ENCODE measurements at regions not wholly inside any gene's neighbourhood (a gene's known extent, or its start where the extent isn't known, plus 50 kb on each side); places are given as distances from the start of the nearest gene placed in this dataset.

GRCh38 chr9:135254176-135255032 lies 166.9 kb downstream of the OLFM1 start:
- no peak for DNase-seq (ENCODE audit: low spot score)

GRCh38 chr9:135255033-135255840 lies 167.8 kb downstream of the OLFM1 start:
- DNase-seq (ENCODE audit: low spot score), result no peak

GRCh38 chr9:135255841-135256580 lies 168.5 kb downstream of the OLFM1 start:
- no peak for DNase-seq (ENCODE audit: low spot score)

GRCh38 chr9:135256581-135257354 lies 169.3 kb downstream of the OLFM1 start:
- no peak for DNase-seq (ENCODE audit: low spot score)

- no peak for DNase-seq (ENCODE audit: low spot score)
Measured at GRCh38 chr9:135258461-135258860, 171.0 kb downstream of the OLFM1 start.

GRCh38 chr9:135259273-135259672 lies 171.8 kb downstream of the OLFM1 start:
- DNase-seq (ENCODE audit: low spot score), result no peak

- DNase-seq (ENCODE audit: low spot score), result no peak
Measured at GRCh38 chr9:135260221-135261180, 173.0 kb downstream of the OLFM1 start.

GRCh38 chr9:135262248-135262647 lies 174.8 kb downstream of the OLFM1 start:
- DNase-seq (ENCODE audit: low spot score), result no peak

GRCh38 chr9:135263511-135263910 lies 176.0 kb downstream of the OLFM1 start:
- no peak for DNase-seq (ENCODE audit: low spot score)

- DNase-seq (ENCODE audit: low spot score), result no peak
Measured at GRCh38 chr9:135265931-135266330, 178.5 kb downstream of the OLFM1 start.

- DNase-seq (ENCODE audit: low spot score), result no peak
Measured at GRCh38 chr9:135267191-135267809, 179.8 kb downstream of the OLFM1 start.

GRCh38 chr9:135268031-135268430 lies 180.6 kb downstream of the OLFM1 start:
- DNase-seq (ENCODE audit: low spot score), result no peak

GRCh38 chr9:135268981-135269380 lies 181.5 kb downstream of the OLFM1 start:
- no peak for DNase-seq (ENCODE audit: low spot score)

GRCh38 chr9:135269912-135270830 lies 182.7 kb downstream of the OLFM1 start:
- no peak for DNase-seq (ENCODE audit: low spot score)

GRCh38 chr9:135271425-135271824 lies 184.0 kb downstream of the OLFM1 start:
- DNase-seq (ENCODE audit: low spot score), result no peak

- no peak for DNase-seq (ENCODE audit: low spot score)
Measured at GRCh38 chr9:135272608-135273007, 185.1 kb downstream of the OLFM1 start.

GRCh38 chr9:135273008-135273407 lies 185.5 kb downstream of the OLFM1 start:
- no peak for DNase-seq (ENCODE audit: low spot score)

GRCh38 chr9:135275163-135275562 lies 187.7 kb downstream of the OLFM1 start:
- DNase-seq (ENCODE audit: low spot score), result no peak

Data from NAMALWA (cell line).